GM18868 (cell line): ENCODE measurements at regions not wholly inside any gene's neighbourhood (a gene's known extent, or its start where the extent isn't known, plus 50 kb on each side); places are given as distances from the start of the nearest gene placed in this dataset.
"Not testable (repeated sequence)": the region's sequence is repeated elsewhere in the genome, so short reads cannot be mapped to it uniquely, and the experiment has no call there.

ENCODE experiments used
- ATAC-seq: cut with Tn5 transposase; IDR thresholded peaks from one replicate; pipeline ENCODE4 v1.9.1; 2021; ENCODE audit warnings: mild to moderate bottlenecking, moderate library complexity; ENCODE audit not compliant: unreplicated experiment

GRCh38 chr2:3115301-3116042 lies 262.1 kb downstream of the EIPR1 start:
- no peak for ATAC-seq

- no peak for ATAC-seq
These were observed 263.0 kb downstream of the EIPR1 start for GRCh38 chr2:3114406-3115185.

GRCh38 chr2:3113769-3114168 lies 263.8 kb downstream of the EIPR1 start:
- peak; percentile 63 for ATAC-seq

GRCh38 chr2:3113122-3113521 lies 264.5 kb downstream of the EIPR1 start:
- no peak for ATAC-seq

- no peak for ATAC-seq
These were observed 265.1 kb downstream of the EIPR1 start for GRCh38 chr2:3112553-3112952.

- no peak for ATAC-seq
These were observed 265.5 kb downstream of the EIPR1 start for GRCh38 chr2:3112131-3112530.

- ATAC-seq, result no peak
These were observed 266.5 kb downstream of the EIPR1 start for GRCh38 chr2:3110994-3111666.

- ATAC-seq, result no peak
These were observed 267.1 kb downstream of the EIPR1 start for GRCh38 chr2:3110555-3110954.

- ATAC-seq, result no peak
These were observed 268.6 kb downstream of the EIPR1 start for GRCh38 chr2:3108710-3109702.

GRCh38 chr2:3108105-3108504 lies 269.5 kb downstream of the EIPR1 start:
- ATAC-seq, result no peak

GRCh38 chr2:3107567-3107966 lies 270.1 kb downstream of the EIPR1 start:
- no peak for ATAC-seq

- ATAC-seq, result no peak
These were observed 271.6 kb downstream of the EIPR1 start for GRCh38 chr2:3105814-3106569.

GRCh38 chr2:3104958-3105813 lies 272.4 kb downstream of the EIPR1 start:
- ATAC-seq, result not testable (repeated sequence)

- no peak for ATAC-seq
These were observed 273.4 kb downstream of the EIPR1 start for GRCh38 chr2:3104261-3104660.

GRCh38 chr2:3102922-3103569 lies 274.6 kb downstream of the EIPR1 start:
- no peak for ATAC-seq

GRCh38 chr2:3102081-3102921 lies 275.3 kb downstream of the EIPR1 start:
- ATAC-seq, result no peak
